GM10248 (cell line): ENCODE measurements at regions not wholly inside any gene's neighbourhood (a gene's known extent, or its start where the extent isn't known, plus 50 kb on each side); places are given as distances from the start of the nearest gene placed in this dataset.

ENCODE experiments used
- CTCF ChIA-PET: fragments of 300-600 bp; sonication (Branson Sonifier 250); formaldehyde crosslinking; extraction: SDS; loops from one replicate; lab custom pipeline; 2021; ENCODE audit warnings: antibody characterized with exemption; lab: Yijun Ruan, JAX
- POLR2A ChIA-PET: fragments of 350-650 bp; sonication (Branson Sonifier 250); formaldehyde crosslinking; extraction: SDS; loops from one replicate; lab custom pipeline; 2020; ENCODE audit warnings: antibody characterized with exemption; lab: Yijun Ruan, JAX
- DNase-seq: peaks from one replicate; pipeline ENCODE4 v3.0.0; 2012; ENCODE audit errors: extremely low spot score
- CTCF ChIP-seq: IDR thresholded peaks from 2 replicates; pipeline ENCODE4 v1.5.1; 2012; ENCODE audit warnings: mild to moderate bottlenecking, low read depth; ENCODE audit errors: extremely low read depth, missing control alignments, control extremely low read depth

- no peak for TF ChIP-seq CTCF
- no peak for DNase-seq
- ChIA-PET CTCF (no interaction called here), POLR2A (no interaction called here)
These were observed 904.8 kb upstream of the CELF4 start for GRCh38 chr18:38470421-38470820.

DNA sequence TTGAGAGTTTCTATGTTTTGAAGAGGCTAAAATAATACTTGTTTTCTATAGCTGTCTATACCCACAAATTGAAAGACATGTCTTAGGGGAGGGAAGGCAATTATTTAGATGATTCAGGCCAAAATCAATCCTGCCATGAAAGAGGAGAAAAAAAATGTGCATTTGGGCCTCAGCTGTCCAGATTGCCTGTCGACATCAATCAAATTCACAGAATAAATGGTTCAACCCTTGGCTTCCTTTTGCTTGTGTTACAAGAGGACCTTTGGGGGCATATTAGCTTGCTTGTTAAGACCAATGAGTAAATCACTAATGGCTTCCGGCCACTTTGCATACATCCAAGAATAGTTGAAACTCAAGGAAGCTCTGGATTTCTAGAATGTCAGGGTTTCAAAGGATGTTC lies 900.8 kb upstream of the CELF4 start:
- POLR2A ChIA-PET = interaction anchor here (0.6 kb wide), 1 partner anchor 1055 kb away, joined by 3 read pairs; no protein-coding TSS in a partner anchor
- no peak for TF ChIP-seq CTCF
- no peak for DNase-seq
- CTCF ChIA-PET = no interaction called here

DNA sequence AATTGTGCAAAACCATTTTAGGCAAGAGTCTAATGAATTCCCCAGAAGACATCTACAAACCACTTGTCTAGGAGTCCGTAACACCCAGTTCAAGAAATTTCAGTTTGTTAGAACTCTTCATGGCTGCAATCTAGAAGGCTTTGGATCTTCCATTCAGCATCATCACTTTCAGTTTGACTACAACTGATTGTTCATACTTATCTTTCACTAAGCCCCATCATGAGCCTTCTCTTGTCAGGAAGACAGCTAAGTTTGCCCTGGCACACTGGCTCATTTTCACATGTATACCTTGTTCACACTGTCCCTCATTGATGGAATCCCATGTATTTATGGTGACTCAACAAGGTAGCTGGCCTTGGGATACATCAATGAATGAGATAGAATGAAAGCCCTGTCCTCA lies 898.4 kb upstream of the CELF4 start:
- ChIA-PET POLR2A (no interaction called here), CTCF (no interaction called here)
- no peak for TF ChIP-seq CTCF
- DNase-seq = no peak

DNA sequence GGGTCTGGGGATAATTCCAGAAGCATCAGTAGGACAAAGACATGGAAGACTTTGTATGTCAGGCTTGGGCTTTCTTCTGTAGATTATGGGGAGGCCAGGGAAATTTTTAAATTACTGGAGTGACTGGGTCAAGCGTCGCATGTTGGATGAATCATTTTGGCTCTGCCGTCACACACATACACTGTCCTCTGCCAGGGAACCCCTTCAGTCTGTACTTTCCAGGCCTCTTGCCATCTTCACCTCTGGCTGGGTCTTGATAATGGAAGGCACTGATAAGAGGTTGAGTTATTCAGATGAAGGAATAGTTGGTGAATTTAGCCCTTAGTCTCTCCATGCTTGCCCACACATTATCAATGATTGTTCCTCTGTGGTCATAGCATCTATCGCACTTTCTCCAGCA lies 895.1 kb upstream of the CELF4 start:
- POLR2A ChIA-PET = no interaction called here
- CTCF ChIA-PET = no interaction called here
- TF ChIP-seq CTCF = no peak
- no peak for DNase-seq

GRCh38 chr18:38459131-38459994 lies 893.8 kb upstream of the CELF4 start:
- POLR2A ChIA-PET = no interaction called here
- no peak for DNase-seq
- CTCF ChIA-PET = no interaction called here
- TF ChIP-seq CTCF = no peak

DNA sequence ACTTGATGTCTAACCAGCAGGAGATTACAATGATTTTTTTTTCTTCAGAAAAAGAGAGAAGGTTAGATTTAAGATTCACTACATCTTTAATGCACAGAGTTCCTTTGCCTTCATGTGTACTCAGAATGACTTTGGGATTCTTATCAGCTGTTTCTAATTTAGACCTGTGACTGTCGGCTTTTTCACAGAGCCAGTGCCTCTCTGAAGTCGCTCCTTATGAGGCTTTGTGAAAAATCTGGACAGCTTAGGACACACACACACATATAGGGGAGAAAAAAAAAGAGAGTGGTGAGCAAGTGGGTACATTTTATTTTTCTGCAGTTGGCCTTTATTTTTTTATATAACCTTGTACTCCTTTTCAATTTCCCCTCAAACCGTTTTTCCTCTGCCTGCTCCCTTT lies 893.1 kb upstream of the CELF4 start:
- ChIA-PET CTCF (no interaction called here), POLR2A (no interaction called here)
- TF ChIP-seq CTCF = no peak
- no peak for DNase-seq
